ENCODE measurements at regions not wholly inside any gene's neighbourhood (a gene's known extent, or its start where the extent isn't known, plus 50 kb on each side); places are given as distances from the start of the nearest gene placed in this dataset.

DNA sequence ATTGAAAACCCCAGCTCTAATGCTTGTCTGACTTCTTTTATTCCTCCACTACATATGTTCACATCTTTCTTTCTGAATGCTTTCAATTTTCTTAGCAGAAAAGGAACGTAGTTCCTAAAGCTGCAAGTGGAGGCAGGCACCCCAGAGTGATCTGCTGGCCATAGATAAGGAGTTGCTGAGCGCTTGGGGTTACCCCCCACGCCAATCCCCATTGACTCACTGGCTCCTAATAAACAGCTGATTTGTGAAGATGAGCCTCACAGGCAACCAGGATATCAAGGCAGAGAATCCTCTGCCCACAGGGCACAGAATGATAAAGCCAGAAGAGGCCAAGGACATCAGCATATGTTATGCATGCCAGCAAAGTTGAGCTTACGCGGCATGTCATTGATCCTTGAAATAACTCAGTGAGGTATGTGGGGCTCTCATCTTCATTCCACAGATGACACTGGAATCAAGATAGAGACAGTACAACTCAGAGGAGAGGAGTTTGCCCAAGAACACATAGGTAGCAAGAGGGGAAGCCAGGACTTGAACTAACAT, 129.1 kb upstream of the PTPRT start:
- Histone ChIP-seq H3K27me3 (ENCODE audit: low read length) (no peaks in the 10 kb centered on the region), H3K27ac (ENCODE audit: low read depth, low read length) (no peak overlapping the region), H3K9me3 (ENCODE audit: insufficient read depth, low read length) (no peaks in the 10 kb centered on the region), H3K36me3 (ENCODE audit: low read length) (no peaks in the 10 kb centered on the region), H3K9me2 (replicated peaks; ENCODE audit: insufficient read depth, low read length) (no peaks in the 10 kb centered on the region), H3K4me3 (ENCODE audit: insufficient read depth, low read length, poor library complexity, severe bottlenecking) (no peak overlapping the region), H2AFZ (ENCODE audit: low read depth, low read length, severe bottlenecking) (no peak overlapping the region), H3K79me2 (ENCODE audit: insufficient read depth, low read length) (no peaks in the 10 kb centered on the region), H3F3A (ENCODE audit: insufficient read depth) (no peaks in the 10 kb centered on the region), H3K4me2 (ENCODE audit: low read depth, low read length, poor library complexity, severe bottlenecking) (no peak overlapping the region), H3K9ac (ENCODE audit: low read length) (no peak overlapping the region), H4K20me1 (ENCODE audit: low read depth, low read length) (no peaks in the 10 kb centered on the region)
- TF ChIP-seq EZH2phosphoT487 (conservative IDR thresholded peaks at IDR 0.05; ENCODE audit: low read length): no peak
- TF ChIP-seq, protein P1, sequence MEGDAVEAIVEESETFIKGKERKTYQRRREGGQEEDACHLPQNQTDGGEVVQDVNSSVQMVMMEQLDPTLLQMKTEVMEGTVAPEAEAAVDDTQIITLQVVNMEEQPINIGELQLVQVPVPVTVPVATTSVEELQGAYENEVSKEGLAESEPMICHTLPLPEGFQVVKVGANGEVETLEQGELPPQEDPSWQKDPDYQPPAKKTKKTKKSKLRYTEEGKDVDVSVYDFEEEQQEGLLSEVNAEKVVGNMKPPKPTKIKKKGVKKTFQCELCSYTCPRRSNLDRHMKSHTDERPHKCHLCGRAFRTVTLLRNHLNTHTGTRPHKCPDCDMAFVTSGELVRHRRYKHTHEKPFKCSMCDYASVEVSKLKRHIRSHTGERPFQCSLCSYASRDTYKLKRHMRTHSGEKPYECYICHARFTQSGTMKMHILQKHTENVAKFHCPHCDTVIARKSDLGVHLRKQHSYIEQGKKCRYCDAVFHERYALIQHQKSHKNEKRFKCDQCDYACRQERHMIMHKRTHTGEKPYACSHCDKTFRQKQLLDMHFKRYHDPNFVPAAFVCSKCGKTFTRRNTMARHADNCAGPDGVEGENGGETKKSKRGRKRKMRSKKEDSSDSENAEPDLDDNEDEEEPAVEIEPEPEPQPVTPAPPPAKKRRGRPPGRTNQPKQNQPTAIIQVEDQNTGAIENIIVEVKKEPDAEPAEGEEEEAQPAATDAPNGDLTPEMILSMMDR (IDR thresholded peaks at IDR 0.05; ENCODE audit: insufficient read depth, low read length, poor library complexity, severe bottlenecking): no peak

DNA sequence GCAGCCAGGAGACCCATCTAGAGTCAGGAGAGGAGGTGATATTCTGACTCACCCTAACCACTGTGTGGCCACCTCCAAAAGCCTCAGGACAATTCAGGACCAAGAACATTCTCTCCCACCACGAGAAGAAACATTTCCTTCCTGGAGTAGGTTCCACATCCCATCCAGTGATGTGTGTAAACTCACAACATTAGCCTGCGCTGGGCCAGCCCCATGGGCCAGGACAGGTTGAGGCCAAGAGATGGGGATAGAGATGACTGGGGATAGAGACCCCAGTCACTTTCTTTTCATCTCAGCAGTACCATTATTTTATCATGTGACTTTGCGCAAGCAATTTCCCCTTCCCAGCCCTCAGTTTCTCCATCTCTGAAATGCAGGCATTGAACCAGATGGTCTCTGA, 126.6 kb upstream of the PTPRT start:
- Histone ChIP-seq H3K9ac (ENCODE audit: low read length) (no peak overlapping the region), H3K79me2 (ENCODE audit: insufficient read depth, low read length) (no peaks in the 10 kb centered on the region), H3K4me2 (ENCODE audit: low read depth, low read length, poor library complexity, severe bottlenecking) (no peak overlapping the region), H3K27ac (ENCODE audit: low read depth, low read length) (no peak overlapping the region), H3K27me3 (ENCODE audit: low read length) (no peaks in the 10 kb centered on the region), H2AFZ (ENCODE audit: low read depth, low read length, severe bottlenecking) (no peak overlapping the region), H3K9me3 (ENCODE audit: insufficient read depth, low read length) (no peaks in the 10 kb centered on the region), H3K36me3 (ENCODE audit: low read length) (no peaks in the 10 kb centered on the region), H3K4me3 (ENCODE audit: insufficient read depth, low read length, poor library complexity, severe bottlenecking) (no peak overlapping the region), H3K9me2 (replicated peaks; ENCODE audit: insufficient read depth, low read length) (no peaks in the 10 kb centered on the region), H4K20me1 (ENCODE audit: low read depth, low read length) (no peaks in the 10 kb centered on the region), H3F3A (ENCODE audit: insufficient read depth) (no peaks in the 10 kb centered on the region)
- TF ChIP-seq, protein P1 (IDR thresholded peaks at IDR 0.05; ENCODE audit: insufficient read depth, low read length, poor library complexity, severe bottlenecking): no peak
- no peak for TF ChIP-seq EZH2phosphoT487 (conservative IDR thresholded peaks at IDR 0.05; ENCODE audit: low read length)

DNA sequence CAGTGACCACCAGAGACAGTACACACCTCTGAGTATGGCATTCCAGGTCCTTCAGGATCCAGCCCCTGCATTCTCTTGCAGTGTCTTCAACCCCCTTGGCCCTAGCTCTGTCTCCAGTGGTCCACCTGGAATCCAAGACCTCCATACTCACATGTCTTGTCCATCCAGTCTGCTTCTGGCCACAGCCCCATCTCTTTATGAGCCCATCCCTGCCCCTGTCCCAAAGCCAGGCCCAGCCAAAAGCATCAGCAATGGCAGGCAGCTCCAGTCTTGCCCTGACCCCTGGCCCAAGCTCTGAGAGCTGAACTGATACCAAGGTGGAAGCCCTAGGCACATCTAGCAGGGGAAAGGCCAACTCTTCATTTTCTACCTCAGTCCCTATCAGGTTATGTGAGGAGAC, 119.6 kb upstream of the PTPRT start:
- H3K27ac ChIP-seq (ENCODE audit: low read depth, low read length): no peak overlapping the region
- no peak overlapping the region for H3K4me3 ChIP-seq (ENCODE audit: insufficient read depth, low read length, poor library complexity, severe bottlenecking)
- no peak overlapping the region for H3K9ac ChIP-seq (ENCODE audit: low read length)
- H2AFZ ChIP-seq (ENCODE audit: low read depth, low read length, severe bottlenecking): no peak overlapping the region
- H3K79me2 ChIP-seq (ENCODE audit: insufficient read depth, low read length): no peaks in the 10 kb centered on the region
- H3K9me3 ChIP-seq (ENCODE audit: insufficient read depth, low read length): no peaks in the 10 kb centered on the region
- 0 out of 2 replicates have a peak, but pooled peaks cover 3% of the 10 kb centered on the region for H3K27me3 ChIP-seq (ENCODE audit: low read length)
- H3F3A ChIP-seq (ENCODE audit: insufficient read depth): no peaks in the 10 kb centered on the region
- H4K20me1 ChIP-seq (ENCODE audit: low read depth, low read length): no peaks in the 10 kb centered on the region
- no peaks in the 10 kb centered on the region for H3K9me2 ChIP-seq (replicated peaks; ENCODE audit: insufficient read depth, low read length)
- H3K4me2 ChIP-seq (ENCODE audit: low read depth, low read length, poor library complexity, severe bottlenecking): no peak overlapping the region
- TF ChIP-seq, protein P1 (IDR thresholded peaks at IDR 0.05; ENCODE audit: insufficient read depth, low read length, poor library complexity, severe bottlenecking): no peak
- no peak for TF ChIP-seq EZH2phosphoT487 (conservative IDR thresholded peaks at IDR 0.05; ENCODE audit: low read length)
- no peaks in the 10 kb centered on the region for H3K36me3 ChIP-seq (ENCODE audit: low read length)
